Panc1 (cell line): ENCODE measurements at regions not wholly inside any gene's neighbourhood (a gene's known extent, or its start where the extent isn't known, plus 50 kb on each side); places are given as distances from the start of the nearest gene placed in this dataset.

ENCODE experiments used
- ATAC-seq: fragments of 200-7000 bp; cut with Tn5 transposase; 2 replicates; pipeline ENCODE4 v1.9.1; 2020; ENCODE audit warnings: mild to moderate bottlenecking, moderate library complexity
- BruUV-seq: library from RNA; stranded (reverse); fragments of 400-500 nt; replicated peaks from 2 replicates; lab custom pipeline; 2021; lab: Mats Ljungman, UMichigan
- CTCF ChIA-PET: fragments of 300-600 bp; sonication (Branson Sonifier 250); formaldehyde crosslinking; loops from one replicate; lab custom pipeline; 2022; ENCODE audit warnings: antibody characterized with exemption; lab: Charles Lee
- POLR2A ChIA-PET: fragments of 300-600 bp; sonication (Branson Sonifier 250); formaldehyde crosslinking; loops from one replicate; lab custom pipeline; 2022; ENCODE audit warnings: antibody characterized with exemption; lab: Charles Lee
- DNase-seq: peaks from one replicate; pipeline ENCODE4 v3.0.0-alpha.2; 2010; ENCODE audit warnings: low read depth, low spot score
- H3K27ac ChIP-seq: 2 replicates; pipeline ENCODE4 v1.5.1; 2011; ENCODE audit warnings: mild to moderate bottlenecking, low read length, inconsistent platforms
- H3K27me3 ChIP-seq: fragments of 200-500 bp; sonication (Bioruptor generic); 2 replicates; pipeline ENCODE4 v1.6.0; 2014; ENCODE audit warnings: low read length, inconsistent platforms; ENCODE audit not compliant: control insufficient read depth, insufficient read depth
- H3K36me3 ChIP-seq: fragments of 200-500 bp; sonication (Bioruptor generic); 2 replicates; pipeline ENCODE4 v1.5.1; 2014; ENCODE audit warnings: inconsistent platforms, mild to moderate bottlenecking, low read length, moderate library complexity; ENCODE audit not compliant: control insufficient read depth, insufficient read depth
- H3K4me1 ChIP-seq: 2 replicates; pipeline ENCODE4 v1.5.1; 2011; ENCODE audit warnings: inconsistent platforms, mild to moderate bottlenecking, low read length, moderate library complexity; ENCODE audit not compliant: control insufficient read depth, insufficient read depth
- H3K4me3 ChIP-seq, 2 experiments: 2 replicates each; pipeline ENCODE4 v1.5.1; 2011 to 2012; ENCODE audit warnings: low read depth in 2 of 2, low read length in 2 of 2, mild to moderate bottlenecking in 2 of 2, inconsistent platforms in 1 of 2, moderate library complexity in 1 of 2
- H3K9me3 ChIP-seq: fragments of 200-500 bp; sonication (Bioruptor generic); 2 replicates; pipeline ENCODE4 v1.5.1; 2014; ENCODE audit warnings: low read depth, mild to moderate bottlenecking, inconsistent platforms, low read length, moderate library complexity; ENCODE audit not compliant: control insufficient read depth, insufficient read depth
- POLR2AphosphoS5 ChIP-seq: IDR thresholded peaks from 2 replicates; pipeline ENCODE4 v1.6.1; 2012; ENCODE audit warnings: mild to moderate bottlenecking, low read depth, low read length, moderate library complexity
- SIN3A ChIP-seq: IDR thresholded peaks from 2 replicates; pipeline ENCODE4 v1.6.1; 2012; ENCODE audit warnings: low read depth, mild to moderate bottlenecking, low read length, moderate library complexity, borderline replicate concordance; ENCODE audit not compliant: insufficient read depth
- TCF7L2 ChIP-seq: IDR thresholded peaks from 2 replicates; pipeline ENCODE4 v1.6.1; 2011; ENCODE audit warnings: mild to moderate bottlenecking, low read depth, low read length, inconsistent platforms
- in situ Hi-C: cut with HindIII; loops from 2 replicates; pipeline ENCODE4 v1.10.0; 2016; ENCODE audit warnings: low sequenced_read_pairs, low pct_unique_long_range_greater_than_20kb
- intact Hi-C: fragments of 100-400 bp; cut with micrococcal nuclease; formaldehyde crosslinking; loops from one replicate; pipeline ENCODE4 v1.10.0; 2022; ENCODE audit not compliant: unreplicated experiment
- TF ChIP-seq, protein P1 (sequence below): fragments of 450-650 bp; IDR thresholded peaks from 2 replicates; pipeline ENCODE4 v1.5.1; 2017; ENCODE audit warnings: mild to moderate bottlenecking
- TF ChIP-seq, protein P2 (sequence below), 2 experiments: IDR thresholded peaks; 2 replicates each; pipeline ENCODE4 v1.6.1; 2011 to 2012; ENCODE audit warnings: low read depth in 2 of 2, control low read depth in 1 of 2, low read length in 1 of 2, mild to moderate bottlenecking in 1 of 2, moderate library complexity in 1 of 2; ENCODE audit not compliant: insufficient read depth in 1 of 2

- Histone ChIP-seq H3K27me3 (no peaks in the 10 kb centered on the region), H3K4me1 (no peaks in the 10 kb centered on the region), H3K36me3 (no peaks in the 10 kb centered on the region), H3K4me3 (no peak overlapping the region), H3K9me3 (no peaks in the 10 kb centered on the region), H3K27ac (no peak overlapping the region)
- ChIA-PET POLR2A (no interaction called here), CTCF (no interaction called here)
- BruUV-seq, result no TSS peak
- no peak for ATAC-seq
- DNase-seq, result no peak
- in situ Hi-C loops, result no loop called here
- intact Hi-C loops, result no loop called here
- TF ChIP-seq SIN3A (no peak), TCF7L2 (no peak), POLR2AphosphoS5 (no peak)
- TF ChIP-seq, protein P1, sequence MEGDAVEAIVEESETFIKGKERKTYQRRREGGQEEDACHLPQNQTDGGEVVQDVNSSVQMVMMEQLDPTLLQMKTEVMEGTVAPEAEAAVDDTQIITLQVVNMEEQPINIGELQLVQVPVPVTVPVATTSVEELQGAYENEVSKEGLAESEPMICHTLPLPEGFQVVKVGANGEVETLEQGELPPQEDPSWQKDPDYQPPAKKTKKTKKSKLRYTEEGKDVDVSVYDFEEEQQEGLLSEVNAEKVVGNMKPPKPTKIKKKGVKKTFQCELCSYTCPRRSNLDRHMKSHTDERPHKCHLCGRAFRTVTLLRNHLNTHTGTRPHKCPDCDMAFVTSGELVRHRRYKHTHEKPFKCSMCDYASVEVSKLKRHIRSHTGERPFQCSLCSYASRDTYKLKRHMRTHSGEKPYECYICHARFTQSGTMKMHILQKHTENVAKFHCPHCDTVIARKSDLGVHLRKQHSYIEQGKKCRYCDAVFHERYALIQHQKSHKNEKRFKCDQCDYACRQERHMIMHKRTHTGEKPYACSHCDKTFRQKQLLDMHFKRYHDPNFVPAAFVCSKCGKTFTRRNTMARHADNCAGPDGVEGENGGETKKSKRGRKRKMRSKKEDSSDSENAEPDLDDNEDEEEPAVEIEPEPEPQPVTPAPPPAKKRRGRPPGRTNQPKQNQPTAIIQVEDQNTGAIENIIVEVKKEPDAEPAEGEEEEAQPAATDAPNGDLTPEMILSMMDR, result no peak
- TF ChIP-seq, protein P2, sequence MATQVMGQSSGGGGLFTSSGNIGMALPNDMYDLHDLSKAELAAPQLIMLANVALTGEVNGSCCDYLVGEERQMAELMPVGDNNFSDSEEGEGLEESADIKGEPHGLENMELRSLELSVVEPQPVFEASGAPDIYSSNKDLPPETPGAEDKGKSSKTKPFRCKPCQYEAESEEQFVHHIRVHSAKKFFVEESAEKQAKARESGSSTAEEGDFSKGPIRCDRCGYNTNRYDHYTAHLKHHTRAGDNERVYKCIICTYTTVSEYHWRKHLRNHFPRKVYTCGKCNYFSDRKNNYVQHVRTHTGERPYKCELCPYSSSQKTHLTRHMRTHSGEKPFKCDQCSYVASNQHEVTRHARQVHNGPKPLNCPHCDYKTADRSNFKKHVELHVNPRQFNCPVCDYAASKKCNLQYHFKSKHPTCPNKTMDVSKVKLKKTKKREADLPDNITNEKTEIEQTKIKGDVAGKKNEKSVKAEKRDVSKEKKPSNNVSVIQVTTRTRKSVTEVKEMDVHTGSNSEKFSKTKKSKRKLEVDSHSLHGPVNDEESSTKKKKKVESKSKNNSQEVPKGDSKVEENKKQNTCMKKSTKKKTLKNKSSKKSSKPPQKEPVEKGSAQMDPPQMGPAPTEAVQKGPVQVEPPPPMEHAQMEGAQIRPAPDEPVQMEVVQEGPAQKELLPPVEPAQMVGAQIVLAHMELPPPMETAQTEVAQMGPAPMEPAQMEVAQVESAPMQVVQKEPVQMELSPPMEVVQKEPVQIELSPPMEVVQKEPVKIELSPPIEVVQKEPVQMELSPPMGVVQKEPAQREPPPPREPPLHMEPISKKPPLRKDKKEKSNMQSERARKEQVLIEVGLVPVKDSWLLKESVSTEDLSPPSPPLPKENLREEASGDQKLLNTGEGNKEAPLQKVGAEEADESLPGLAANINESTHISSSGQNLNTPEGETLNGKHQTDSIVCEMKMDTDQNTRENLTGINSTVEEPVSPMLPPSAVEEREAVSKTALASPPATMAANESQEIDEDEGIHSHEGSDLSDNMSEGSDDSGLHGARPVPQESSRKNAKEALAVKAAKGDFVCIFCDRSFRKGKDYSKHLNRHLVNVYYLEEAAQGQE (IDR thresholded peaks at IDR 0.05; ENCODE audit: insufficient read depth in 1 of 2, low read depth in 2 of 2, low read length in 1 of 2), result no peak
These were observed 212.9 kb upstream of the CNTNAP2 start for GRCh38 chr7:145903658-145904057.

DNA sequence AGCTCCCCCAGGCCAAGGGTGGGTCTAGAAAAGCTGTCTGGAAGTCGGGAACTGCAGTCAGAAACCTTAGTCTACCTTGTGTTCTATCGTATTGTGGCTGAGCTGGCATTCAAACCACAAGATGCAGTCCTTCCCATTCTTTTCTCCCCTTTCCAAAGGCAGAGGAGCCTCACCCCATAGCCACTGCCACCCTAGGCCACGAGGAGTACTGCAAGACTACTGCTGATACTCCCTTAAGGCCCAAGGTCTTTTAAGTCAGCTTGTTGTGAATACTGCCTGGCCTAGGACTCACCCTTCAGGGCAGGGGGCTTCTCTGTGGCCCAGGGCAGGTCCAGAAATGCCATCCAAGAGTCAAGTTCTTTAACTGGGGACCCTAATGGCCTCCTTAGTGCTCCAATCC is 214.5 kb upstream of the CNTNAP2 start:
- no peak for TF ChIP-seq SIN3A
- TF ChIP-seq, protein P1, result no peak
- TF ChIP-seq, protein P2 (IDR thresholded peaks at IDR 0.05; ENCODE audit: insufficient read depth in 1 of 2, low read depth in 2 of 2, low read length in 1 of 2), result no peak
- TF ChIP-seq TCF7L2, result no peak
- TF ChIP-seq POLR2AphosphoS5, result no peak
- H3K27ac ChIP-seq, result no peak overlapping the region
- no peak overlapping the region for H3K4me3 ChIP-seq
- BruUV-seq, result no TSS peak
- no peaks in the 10 kb centered on the region for H3K36me3 ChIP-seq
- DNase-seq (no peak), ATAC-seq (no peak)
- in situ Hi-C loops, result no loop called here
- no peaks in the 10 kb centered on the region for H3K9me3 ChIP-seq
- no peaks in the 10 kb centered on the region for H3K4me1 ChIP-seq
- ChIA-PET POLR2A (no interaction called here), CTCF (no interaction called here)
- no peaks in the 10 kb centered on the region for H3K27me3 ChIP-seq
- intact Hi-C loops, result no loop called here
